K562 (cell line): ENCODE measurements at regions not wholly inside any gene's neighbourhood (a gene's known extent, or its start where the extent isn't known, plus 50 kb on each side); places are given as distances from the start of the nearest gene placed in this dataset.

Experiments
- ATAC-seq: fragments of 200-7000 bp; cut with Tn5 transposase; 3 replicates; pipeline ENCODE4 v1.9.1; 2020; ENCODE audit warnings: moderate library complexity
- BruUV-seq: library from RNA; stranded (reverse); fragments of 400-500 nt; replicated peaks from 2 replicates; lab custom pipeline; 2021; lab: Mats Ljungman, UMichigan
- CTCF ChIA-PET: fragments of 300-600 bp; formaldehyde crosslinking; extraction: SDS; loops from one replicate; lab custom pipeline; 2021; ENCODE audit warnings: low intra/inter-chr PET ratio; lab: Yijun Ruan, JAX
- POLR2A ChIA-PET: fragments of 300-600, 350-650 bp; sonication (Branson Sonifier 250); formaldehyde crosslinking; extraction: SDS; loops from one replicate; lab custom pipeline; 2021; ENCODE audit warnings: antibody characterized with exemption, inconsistent platforms; lab: Yijun Ruan, JAX
- DNase-seq, 4 experiments: peaks; one replicate each; pipeline versions ENCODE4 v3.0.0 to v3.0.0-alpha.2; 2011 to 2018; ENCODE audit warnings: low spot score in 3 of 4, mixed read lengths in 3 of 4; ENCODE audit errors: extremely low read depth in 1 of 4
- FAIRE-seq: peaks from 2 replicates; lab custom pipeline; 2011; peaks lifted over from hg19 to GRCh38; lab: Jason Lieb, UNC
- H2AFZ ChIP-seq: 2 replicates; pipeline ENCODE4 v1.6.0; 2011; ENCODE audit warnings: low read depth, low read length, control low read depth, inconsistent platforms
- H3K27ac ChIP-seq: fragments of 200-600 bp; 3 replicates; pipeline ENCODE4 v1.8.0; 2011; ENCODE audit warnings: low read depth, mild to moderate bottlenecking, control low read depth, inconsistent platforms, low read length, moderate library complexity, mixed read lengths; ENCODE audit errors: extremely low read depth
- H3K27me3 ChIP-seq, 2 experiments: fragments of 300-600 bp in 1 of 2; 2 replicates in 1 of 2; 3 replicates in 1 of 2; pipeline versions ENCODE4 v1.6.0 to v1.8.0; 2011; ENCODE audit warnings: inconsistent platforms in 2 of 2, low read length in 2 of 2, mild to moderate bottlenecking in 1 of 2, mixed read lengths in 1 of 2, moderate library complexity in 1 of 2; ENCODE audit not compliant: control insufficient read depth in 2 of 2, insufficient read depth in 2 of 2
- H3K36me3 ChIP-seq: fragments of 300-600 bp; 3 replicates; pipeline ENCODE4 v1.8.0; 2011; ENCODE audit warnings: mild to moderate bottlenecking, low read length, inconsistent platforms; ENCODE audit not compliant: control insufficient read depth, insufficient read depth
- H3K4me1 ChIP-seq, 2 experiments: fragments of 200-600 bp in 1 of 2; replicated peaks in 1 of 2; 2 replicates in 1 of 2; 3 replicates in 1 of 2; pipeline versions ENCODE4 v1.5.1 to v1.8.0; 2011; ENCODE audit warnings: inconsistent platforms in 2 of 2, low read length in 2 of 2, mild to moderate bottlenecking in 1 of 2, mixed read lengths in 1 of 2, moderate library complexity in 1 of 2; ENCODE audit not compliant: control insufficient read depth in 2 of 2, insufficient read depth in 2 of 2
- H3K4me2 ChIP-seq: 2 replicates; pipeline ENCODE4 v1.6.1; 2011; ENCODE audit warnings: low read length, control low read depth, inconsistent platforms, mixed read lengths; ENCODE audit not compliant: insufficient read depth
- H3K4me3 ChIP-seq: fragments of 200-600 bp; sonication (generic), shearing (Covaris generic); 2 replicates; pipeline ENCODE4 v1.5.1; 2016; ENCODE audit warnings: control low read depth, inconsistent platforms
- H3K79me2 ChIP-seq: fragments of 200-600 bp; 3 replicates; pipeline ENCODE4 v1.8.0; 2011; ENCODE audit warnings: low read length, inconsistent platforms; ENCODE audit not compliant: control insufficient read depth, insufficient read depth
- H3K9ac ChIP-seq, 2 experiments: 2 replicates each; pipeline versions ENCODE4 v1.6.0 to v1.6.1; 2011; ENCODE audit warnings: low read depth in 2 of 2, low read length in 2 of 2, control low read depth in 1 of 2, inconsistent platforms in 1 of 2, mild to moderate bottlenecking in 1 of 2, mixed read lengths in 1 of 2; ENCODE audit not compliant: insufficient read depth in 1 of 2
- H3K9me1 ChIP-seq: one replicate; pipeline ENCODE4 v1.6.0; 2011; ENCODE audit warnings: inconsistent platforms, mild to moderate bottlenecking, low read length, moderate library complexity; ENCODE audit not compliant: control insufficient read depth, insufficient read depth
- H3K9me3 ChIP-seq: replicated peaks from 2 replicates; pipeline ENCODE4 v1.5.1; 2011; ENCODE audit warnings: low read depth, low read length, inconsistent platforms; ENCODE audit not compliant: control insufficient read depth, insufficient read depth
- H4K20me1 ChIP-seq: replicated peaks from 2 replicates; pipeline ENCODE4 v1.6.1; 2011; ENCODE audit warnings: low read length, inconsistent platforms, mixed read lengths; ENCODE audit not compliant: control insufficient read depth, insufficient read depth
- EP300 ChIP-seq: IDR thresholded peaks from 2 replicates; pipeline ENCODE4 v1.6.1; 2012; ENCODE audit warnings: low read length, improper control_type of control experiment
- NRF1 ChIP-seq, 2 experiments: fragments of 450-650 bp; IDR thresholded peaks in 1 of 2; conservative IDR thresholded peaks in 1 of 2; 2 replicates each; pipeline ENCODE4 v1.6.1; 2014; ENCODE audit warnings: mild to moderate bottlenecking in 2 of 2
- PHF20 ChIP-seq: fragments of 450-650 bp; IDR thresholded peaks from 2 replicates; pipeline ENCODE4 v1.6.1; 2018; ENCODE audit not compliant: partially characterized antibody
- SMAD1 ChIP-seq: fragments of 150-350 bp; IDR thresholded peaks from 2 replicates; pipeline ENCODE4 v1.6.1; 2014; ENCODE audit warnings: low read length, low read depth; ENCODE audit not compliant: partially characterized antibody
- WGBS: fragments of 100-300 bp; shearing (Covaris generic); methylation state at CpG from one replicate; pipeline ENCODE4 v1.1.6; 2016; ENCODE audit warnings: low coverage, mixed read lengths; ENCODE audit not compliant: insufficient coverage; ENCODE audit errors: missing lambda C conversion rate; 5-methylcytosine and 5-hydroxymethylcytosine counted together
- in situ Hi-C: fragments of 300-500 bp; cut with MboI; formaldehyde crosslinking; loops from 4 replicates; pipeline ENCODE4 v1.15.0; 2018; ENCODE audit warnings: inconsistent platforms, mixed read lengths
- intact Hi-C: fragments of 100-400 bp; cut with micrococcal nuclease; formaldehyde crosslinking; loops from 2 replicates; pipeline ENCODE4 v1.14.2; 2022

DNA sequence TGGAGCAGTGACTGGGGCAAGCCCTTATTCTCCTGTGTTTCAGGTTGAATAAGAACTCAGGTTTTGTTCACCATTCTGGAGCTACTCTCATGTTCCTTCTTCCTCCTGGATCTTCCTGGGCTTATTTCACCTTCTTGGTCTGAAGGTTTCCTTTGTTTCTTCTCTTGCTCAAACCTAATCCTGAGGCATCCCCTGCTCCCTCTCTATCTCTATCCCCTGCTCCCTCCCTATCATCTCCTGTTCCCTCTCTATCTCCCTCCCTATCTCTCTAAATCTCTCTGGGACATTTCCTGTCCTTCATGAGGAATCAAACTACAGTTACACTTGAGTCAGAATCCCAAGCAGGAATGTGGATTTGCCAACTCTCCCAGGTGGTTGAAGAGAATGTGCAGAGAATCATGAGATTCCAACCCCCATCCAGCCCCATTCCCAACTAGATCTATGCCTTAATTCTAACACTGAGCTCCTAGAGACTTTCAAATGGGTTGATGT, 134.9 kb upstream of the ZIC3 start:
- Histone ChIP-seq H3K27me3 (peaks cover 8 to 23% of the 10 kb centered on the region in 2 experiments; a peak in 3 of 5 replicates), H4K20me1 (no peaks in the 10 kb centered on the region), H3K27ac (no peak overlapping the region), H3K4me3 (no peak overlapping the region), H3K9ac (no peak overlapping the region)
- POLR2A ChIA-PET: no interaction called here
- in situ Hi-C loops: no loop called here
- TF ChIP-seq NRF1 (conservative IDR thresholded peaks at IDR 0.05 in 1 of 2, IDR thresholded peaks at IDR 0.05 in 1 of 2) (no peak), PHF20 (no peak), EP300 (no peak)
- TF ChIP-seq, all 486 proteins: peak for 0
- CTCF ChIA-PET: interaction anchor here (0.7 kb wide), 1 partner anchor 1313 kb away, joined by 4 read pairs; no protein-coding TSS in a partner anchor
- ATAC-seq (no peak), DNase-seq (no peak), FAIRE-seq (no peak)
- Histone ChIP-seq H3K36me3 (no peaks in the 10 kb centered on the region), H3K9me1 (no peaks in the 10 kb centered on the region), H3K4me1 (peaks cover 0 to 10% of the 10 kb centered on the region in 2 experiments; a peak in 2 of 5 replicates), H3K79me2 (no peaks in the 10 kb centered on the region), H3K9me3 (no peaks in the 10 kb centered on the region), H2AFZ (no peak overlapping the region), H3K4me2 (no peak overlapping the region)
- intact Hi-C loops: loop anchor here (10.0 kb wide), 3 partner anchors 494 to 1314 kb away; no protein-coding TSS in a partner anchor
- BruUV-seq: no TSS peak

GRCh38 chrX:137430301-137430700, 135.6 kb upstream of the ZIC3 start:
- H3K79me2 ChIP-seq: no peaks in the 10 kb centered on the region
- DNase-seq: no peak
- FAIRE-seq: no peak
- TF ChIP-seq SMAD1: no peak
- H4K20me1 ChIP-seq: no peaks in the 10 kb centered on the region
- WGBS: 0% methylated on average over 3 of the region's 17 CpGs
- ATAC-seq: no peak
- ChIA-PET CTCF (no interaction called here), POLR2A (no interaction called here)
- H3K27ac ChIP-seq: no peak overlapping the region
- H3K4me1 ChIP-seq: peaks cover 0 to 10% of the 10 kb centered on the region in 2 experiments; a peak in 2 of 5 replicates
- H3K9me3 ChIP-seq: no peaks in the 10 kb centered on the region
- H3K9me1 ChIP-seq: no peaks in the 10 kb centered on the region
- H3K4me3 ChIP-seq: no peak overlapping the region
- no TSS peak for BruUV-seq
- H3K36me3 ChIP-seq: no peaks in the 10 kb centered on the region
- H3K9ac ChIP-seq: no peak overlapping the region
- no peak overlapping the region for H2AFZ ChIP-seq
- peaks cover 8 to 30% of the 10 kb centered on the region in 2 experiments; a peak in 4 of 5 replicates for H3K27me3 ChIP-seq
- in situ Hi-C loops: no loop called here
- no peak overlapping the region for H3K4me2 ChIP-seq
- intact Hi-C loops: loop anchor here (10.0 kb wide), 3 partner anchors 494 to 1314 kb away; no protein-coding TSS in a partner anchor
